ENCODE measurements at regions not wholly inside any gene's neighbourhood (a gene's known extent, or its start where the extent isn't known, plus 50 kb on each side); places are given as distances from the start of the nearest gene placed in this dataset.

- Histone ChIP-seq H3K9me3 (ENCODE audit: control insufficient read depth, insufficient read depth, low read length) (peaks cover 2% of the 10 kb centered on the region), H3K4me1 (ENCODE audit: control insufficient read depth, insufficient read depth, low read length) (no peaks in the 10 kb centered on the region), H3K27ac (ENCODE audit: low read length) (no peak overlapping the region), H3K36me3 (ENCODE audit: control insufficient read depth, insufficient read depth, low read length) (no peaks in the 10 kb centered on the region), H3K27me3 (ENCODE audit: control insufficient read depth, insufficient read depth, low read length) (no peaks in the 10 kb centered on the region), H3K4me3 (ENCODE audit: low read length) (no peak overlapping the region)
- Mint-ChIP-seq H3K4me1 (no peaks in the 10 kb centered on the region), H3K4me3 (no peak overlapping the region), H3K9me3 (peaks cover 23 to 35% of the 10 kb centered on the region in 2 donors), H3K27me3 (ENCODE audit: low read depth in 2 of 2) (no peaks in the 10 kb centered on the region), H3K36me3 (peaks cover 30% of the 10 kb centered on the region), H3K27ac (no peak overlapping the region)
- ATAC-seq (no peak), DNase-seq (no peak)
- no peak for TF ChIP-seq CTCF (IDR thresholded peaks at IDR 0.05)
- 83% methylated on average over 3 of the region's 5 CpGs for WGBS (ENCODE audit: insufficient coverage)
- intact Hi-C loops (cut with micrococcal nuclease): no loop called here
These were observed 718.3 kb downstream of the RERGL start for GRCh38 chr12:17371491-17372215.

- peaks cover 28% of the 10 kb centered on the region for H3K36me3 Mint-ChIP-seq
- no peak overlapping the region for H3K4me3 ChIP-seq (ENCODE audit: low read length)
- no peak overlapping the region for H3K27ac Mint-ChIP-seq
- H3K27me3 Mint-ChIP-seq (ENCODE audit: low read depth in 2 of 2): no peaks in the 10 kb centered on the region
- H3K9me3 ChIP-seq (ENCODE audit: control insufficient read depth, insufficient read depth, low read length): peaks cover 2% of the 10 kb centered on the region
- ATAC-seq (no peak), DNase-seq (no peak)
- intact Hi-C loops (cut with micrococcal nuclease): no loop called here
- peaks cover 22 to 33% of the 10 kb centered on the region in 2 donors for H3K9me3 Mint-ChIP-seq
- no peaks in the 10 kb centered on the region for H3K4me1 Mint-ChIP-seq
- H3K27me3 ChIP-seq (ENCODE audit: control insufficient read depth, insufficient read depth, low read length): no peaks in the 10 kb centered on the region
- no peaks in the 10 kb centered on the region for H3K4me1 ChIP-seq (ENCODE audit: control insufficient read depth, insufficient read depth, low read length)
- TF ChIP-seq CTCF (IDR thresholded peaks at IDR 0.05): no peak
- no peak overlapping the region for H3K27ac ChIP-seq (ENCODE audit: low read length)
- H3K36me3 ChIP-seq (ENCODE audit: control insufficient read depth, insufficient read depth, low read length): no peaks in the 10 kb centered on the region
- no peak overlapping the region for H3K4me3 Mint-ChIP-seq
These were observed 719.4 kb downstream of the RERGL start for GRCh38 chr12:17370621-17371020.

GRCh38 chr12:17369556-17369955 lies 720.4 kb downstream of the RERGL start:
- no peak for TF ChIP-seq CTCF (IDR thresholded peaks at IDR 0.05)
- ATAC-seq (no peak), DNase-seq (no peak)
- H3K4me1 Mint-ChIP-seq: no peaks in the 10 kb centered on the region
- intact Hi-C loops (cut with micrococcal nuclease): no loop called here
- Histone ChIP-seq H3K27ac (ENCODE audit: low read length) (no peak overlapping the region), H3K27me3 (ENCODE audit: control insufficient read depth, insufficient read depth, low read length) (no peaks in the 10 kb centered on the region), H3K4me3 (ENCODE audit: low read length) (no peak overlapping the region), H3K9me3 (ENCODE audit: control insufficient read depth, insufficient read depth, low read length) (peaks cover 2% of the 10 kb centered on the region), H3K4me1 (ENCODE audit: control insufficient read depth, insufficient read depth, low read length) (no peaks in the 10 kb centered on the region), H3K36me3 (ENCODE audit: control insufficient read depth, insufficient read depth, low read length) (no peaks in the 10 kb centered on the region)
- H3K9me3 Mint-ChIP-seq: peaks cover 19 to 32% of the 10 kb centered on the region in 2 donors
- H3K36me3 Mint-ChIP-seq: peaks cover 28% of the 10 kb centered on the region
- no peak overlapping the region for H3K4me3 Mint-ChIP-seq
- WGBS (ENCODE audit: insufficient coverage): 56% methylated on average over 1 of the region's 1 CpG
- H3K27ac Mint-ChIP-seq: no peak overlapping the region
- no peaks in the 10 kb centered on the region for H3K27me3 Mint-ChIP-seq (ENCODE audit: low read depth in 2 of 2)

- H3K4me1 Mint-ChIP-seq: no peaks in the 10 kb centered on the region
These were observed 728.8 kb downstream of the RERGL start for GRCh38 chr12:17361224-17361623.

More at GRCh38 chr12:17361224-17361623, 728.8 kb downstream of the RERGL start:
- Mint-ChIP-seq H3K9me3 (peaks cover 4 to 23% of the 10 kb centered on the region in 2 donors), H3K4me3 (no peak overlapping the region), H3K36me3 (peaks cover under 1% of the 10 kb centered on the region), H3K27me3 (ENCODE audit: low read depth in 2 of 2) (no peaks in the 10 kb centered on the region), H3K27ac (no peak overlapping the region)
- ATAC-seq (no peak), DNase-seq (no peak)
- no peaks in the 10 kb centered on the region for H3K36me3 ChIP-seq (ENCODE audit: control insufficient read depth, insufficient read depth, low read length)
- H3K4me1 ChIP-seq (ENCODE audit: control insufficient read depth, insufficient read depth, low read length): no peaks in the 10 kb centered on the region
- H3K4me3 ChIP-seq (ENCODE audit: low read length): no peak overlapping the region
- no peaks in the 10 kb centered on the region for H3K27me3 ChIP-seq (ENCODE audit: control insufficient read depth, insufficient read depth, low read length)
- TF ChIP-seq CTCF (IDR thresholded peaks at IDR 0.05): no peak
- H3K9me3 ChIP-seq (ENCODE audit: control insufficient read depth, insufficient read depth, low read length): peaks cover 4% of the 10 kb centered on the region
- 100% methylated on average over 1 of the region's 3 CpGs for WGBS (ENCODE audit: insufficient coverage)
- H3K27ac ChIP-seq (ENCODE audit: low read length): no peak overlapping the region
- intact Hi-C loops (cut with micrococcal nuclease): no loop called here
